HUES64 (cell line): ENCODE measurements at regions not wholly inside any gene's neighbourhood (a gene's known extent, or its start where the extent isn't known, plus 50 kb on each side); places are given as distances from the start of the nearest gene placed in this dataset.
"Not testable (repeated sequence)": the region's sequence is repeated elsewhere in the genome, so short reads cannot be mapped to it uniquely, and the experiment has no call there.

Experiments used
- H3K27ac ChIP-seq: 2 replicates; pipeline ENCODE4 v1.7.0; 2013; ENCODE audit warnings: low read depth, low read length, inconsistent platforms
- H3K27me3 ChIP-seq: 2 replicates; pipeline ENCODE4 v1.6.1; 2013; ENCODE audit warnings: mild to moderate bottlenecking, low read length; ENCODE audit not compliant: insufficient read depth
- H3K36me3 ChIP-seq: 2 replicates; pipeline ENCODE4 v1.6.1; 2013; ENCODE audit warnings: mild to moderate bottlenecking, low read length; ENCODE audit not compliant: insufficient read depth
- H3K4me1 ChIP-seq: 2 replicates; pipeline ENCODE4 v1.6.1; 2013; ENCODE audit warnings: mild to moderate bottlenecking, low read length, moderate library complexity; ENCODE audit not compliant: insufficient read depth
- H3K4me3 ChIP-seq: 2 replicates; pipeline ENCODE4 v1.5.1; 2013; ENCODE audit warnings: mild to moderate bottlenecking, low read length, moderate library complexity
- H3K9ac ChIP-seq: 2 replicates; pipeline ENCODE4 v1.6.1; 2013; ENCODE audit warnings: mild to moderate bottlenecking, low read depth, low read length
- H3K9me3 ChIP-seq: 2 replicates; pipeline ENCODE4 v1.6.1; 2013; ENCODE audit warnings: low read depth, low read length; ENCODE audit not compliant: insufficient read depth
- WGBS: fragments of 150-250, 120-280 bp; methylation state at CpG from one replicate; pipeline ENCODE4 v1.1.7; 2013; ENCODE audit warnings: missing lambda C conversion rate; 5-methylcytosine and 5-hydroxymethylcytosine counted together

DNA sequence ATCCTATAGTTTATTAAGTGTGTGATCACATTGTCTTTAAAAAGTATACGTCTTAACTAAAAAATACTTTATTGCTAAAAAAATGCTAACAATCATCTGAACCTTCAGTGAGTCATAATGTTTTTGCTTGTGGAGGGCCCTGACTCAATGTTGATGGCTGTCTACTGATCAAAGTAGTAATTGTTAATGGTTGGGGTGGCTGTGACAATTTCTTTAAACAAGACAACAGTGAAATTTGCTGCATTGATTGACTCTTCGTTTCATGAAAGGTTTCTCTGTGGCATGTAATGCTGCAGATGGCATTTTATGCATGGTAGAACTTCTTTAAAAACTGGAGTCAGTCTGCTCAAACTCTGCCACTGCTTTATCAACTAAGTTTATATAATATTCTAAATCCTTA, 101.4 kb upstream of the IL15 start:
- H3K9me3 ChIP-seq, result peaks cover 12% of the 10 kb centered on the region; the same call in 1 of the 2 replicates
- H3K9ac ChIP-seq, result no peak overlapping the region
- no peaks in the 10 kb centered on the region for H3K36me3 ChIP-seq
- no peaks in the 10 kb centered on the region for H3K27me3 ChIP-seq
- 78% methylated on average over 1 of the region's 2 CpGs for WGBS
- H3K27ac ChIP-seq, result no peak overlapping the region
- no peak overlapping the region for H3K4me3 ChIP-seq
- no peaks in the 10 kb centered on the region for H3K4me1 ChIP-seq

DNA sequence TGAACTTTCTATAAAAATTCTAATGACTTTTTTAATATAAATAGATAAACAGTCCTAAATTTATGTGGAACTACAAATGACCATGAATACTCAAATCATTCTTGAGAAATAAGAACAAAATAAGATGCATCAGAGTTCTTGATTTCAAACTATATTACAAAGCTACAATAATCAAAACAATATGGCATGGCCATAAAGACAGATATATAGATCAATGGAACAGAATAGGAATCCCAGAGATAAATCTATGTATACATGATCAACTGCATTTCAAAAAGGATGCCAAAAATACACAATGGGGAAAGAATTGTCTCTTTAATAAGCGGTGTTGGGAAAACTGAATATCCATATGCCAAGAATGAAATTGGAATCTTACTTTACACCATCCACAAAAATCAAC, 98.4 kb upstream of the IL15 start:
- Histone ChIP-seq H3K4me1 (no peaks in the 10 kb centered on the region), H3K27me3 (no peaks in the 10 kb centered on the region), H3K9me3 (peaks cover 10% of the 10 kb centered on the region; the same call in 1 of the 2 replicates), H3K36me3 (no peaks in the 10 kb centered on the region), H3K27ac (no peak overlapping the region), H3K4me3 (no peak overlapping the region), H3K9ac (no peak overlapping the region)
- WGBS, result 100% methylated on average over 1 of the region's 1 CpG

DNA sequence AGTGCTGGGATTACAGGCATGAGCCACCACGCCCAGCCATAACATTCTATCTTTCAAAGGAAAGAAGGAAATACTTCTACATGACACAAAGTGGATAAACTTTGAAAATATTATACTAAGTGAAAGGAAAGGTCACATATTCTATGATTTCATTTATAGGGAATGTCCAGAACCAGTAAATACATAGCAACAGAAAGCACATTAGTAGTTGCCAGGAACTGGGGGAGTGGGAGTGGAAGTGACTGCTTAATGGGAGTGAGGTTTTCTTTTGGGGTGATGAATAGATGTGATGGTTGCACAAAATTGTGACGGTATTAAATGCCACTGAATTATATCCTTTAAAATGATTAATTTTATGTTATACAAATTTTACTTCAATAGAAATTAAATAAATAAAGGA, 95.7 kb upstream of the IL15 start:
- Histone ChIP-seq H3K4me1 (no peaks in the 10 kb centered on the region), H3K27me3 (no peaks in the 10 kb centered on the region), H3K27ac (no peak overlapping the region), H3K9me3 (peaks cover 4% of the 10 kb centered on the region; the same call in 1 of the 2 replicates), H3K4me3 (no peak overlapping the region), H3K36me3 (no peaks in the 10 kb centered on the region), H3K9ac (no peak overlapping the region)
- WGBS, result no CpG with 5 or more reads among the region's 2 CpGs

- Histone ChIP-seq H3K9ac (no peak overlapping the region), H3K36me3 (no peaks in the 10 kb centered on the region), H3K4me3 (no peak overlapping the region), H3K27me3 (no peaks in the 10 kb centered on the region), H3K4me1 (no peaks in the 10 kb centered on the region), H3K27ac (no peak overlapping the region), H3K9me3 (peaks cover 4% of the 10 kb centered on the region; the same call in 1 of the 2 replicates)
- WGBS, result 100% methylated on average over 2 of the region's 2 CpGs
Observed at GRCh38 chr4:141541851-141542250, 94.5 kb upstream of the IL15 start.

GRCh38 chr4:141543176-141543575, 93.2 kb upstream of the IL15 start:
- H3K27ac ChIP-seq, result no peak overlapping the region
- H3K4me3 ChIP-seq, result no peak overlapping the region
- no peaks in the 10 kb centered on the region for H3K4me1 ChIP-seq
- H3K9ac ChIP-seq, result no peak overlapping the region
- H3K9me3 ChIP-seq, result no peaks in the 10 kb centered on the region
- H3K27me3 ChIP-seq, result no peaks in the 10 kb centered on the region
- WGBS, result 100% methylated on average over 1 of the region's 1 CpG
- H3K36me3 ChIP-seq, result no peaks in the 10 kb centered on the region

GRCh38 chr4:141543706-141544105, 92.7 kb upstream of the IL15 start:
- no peak overlapping the region for H3K4me3 ChIP-seq
- no peaks in the 10 kb centered on the region for H3K4me1 ChIP-seq
- no peaks in the 10 kb centered on the region for H3K36me3 ChIP-seq
- no peaks in the 10 kb centered on the region; the same call in 1 of the 2 replicates for H3K9me3 ChIP-seq
- no peaks in the 10 kb centered on the region for H3K27me3 ChIP-seq
- no peak overlapping the region for H3K9ac ChIP-seq
- 100% methylated on average over 1 of the region's 2 CpGs for WGBS
- no peak overlapping the region for H3K27ac ChIP-seq

DNA sequence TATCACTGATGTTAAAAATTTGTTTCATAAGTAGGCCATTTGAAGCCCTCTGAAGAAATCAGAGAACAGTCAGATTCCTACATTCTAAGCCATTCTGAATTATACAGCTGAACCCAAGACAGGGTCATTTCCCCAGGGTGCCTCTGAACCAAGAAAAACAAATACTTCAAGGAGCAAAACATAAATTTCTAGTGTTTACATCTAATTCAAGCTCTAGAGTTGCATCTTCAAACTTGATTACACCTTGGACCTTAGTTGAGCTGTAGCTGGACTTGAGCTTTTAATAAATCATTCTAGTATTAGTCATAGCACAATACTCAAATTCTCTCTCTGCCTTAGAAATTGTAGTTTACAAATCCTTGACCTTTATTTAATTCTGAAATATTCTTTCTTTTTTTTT, 87.6 kb upstream of the IL15 start:
- no peak overlapping the region for H3K27ac ChIP-seq
- no peak overlapping the region for H3K4me3 ChIP-seq
- no peak overlapping the region for H3K9ac ChIP-seq
- H3K36me3 ChIP-seq, result no peaks in the 10 kb centered on the region
- H3K4me1 ChIP-seq, result no peaks in the 10 kb centered on the region
- H3K27me3 ChIP-seq, result no peaks in the 10 kb centered on the region
- peaks cover 2% of the 10 kb centered on the region; the same call in 1 of the 2 replicates for H3K9me3 ChIP-seq

GRCh38 chr4:141560056-141560455, 76.3 kb upstream of the IL15 start:
- no peaks in the 10 kb centered on the region for H3K9me3 ChIP-seq
- no peak overlapping the region for H3K4me3 ChIP-seq
- H3K9ac ChIP-seq, result no peak overlapping the region
- H3K36me3 ChIP-seq, result no peaks in the 10 kb centered on the region
- WGBS, result 80% methylated on average over 1 of the region's 1 CpG
- no peaks in the 10 kb centered on the region for H3K4me1 ChIP-seq
- no peak overlapping the region for H3K27ac ChIP-seq
- H3K27me3 ChIP-seq, result no peaks in the 10 kb centered on the region

- Histone ChIP-seq H3K27me3 (no peaks in the 10 kb centered on the region), H3K9ac (no peak overlapping the region), H3K4me1 (no peaks in the 10 kb centered on the region), H3K27ac (no peak overlapping the region), H3K36me3 (no peaks in the 10 kb centered on the region), H3K9me3 (no peaks in the 10 kb centered on the region), H3K4me3 (no peak overlapping the region)
- 97% methylated on average over 2 of the region's 2 CpGs for WGBS
Observed at GRCh38 chr4:141562649-141563048, 73.7 kb upstream of the IL15 start.

- no peaks in the 10 kb centered on the region for H3K4me1 ChIP-seq
- no peaks in the 10 kb centered on the region for H3K9me3 ChIP-seq
- H3K27ac ChIP-seq, result no peak overlapping the region
- H3K4me3 ChIP-seq, result no peak overlapping the region
- H3K27me3 ChIP-seq, result no peaks in the 10 kb centered on the region
- H3K36me3 ChIP-seq, result no peaks in the 10 kb centered on the region
- H3K9ac ChIP-seq, result no peak overlapping the region
Observed at GRCh38 chr4:141563723-141564122, 72.7 kb upstream of the IL15 start.

- H3K27ac ChIP-seq, H3K9me3 ChIP-seq, H3K4me1 ChIP-seq, H3K27me3 ChIP-seq, H3K36me3 ChIP-seq, H3K4me3 ChIP-seq, H3K9ac ChIP-seq: not testable (repeated sequence)
- WGBS, result 95% methylated on average over 15 of the region's 15 CpGs
Observed at GRCh38 chr4:141564961-141565360, 71.4 kb upstream of the IL15 start.

DNA sequence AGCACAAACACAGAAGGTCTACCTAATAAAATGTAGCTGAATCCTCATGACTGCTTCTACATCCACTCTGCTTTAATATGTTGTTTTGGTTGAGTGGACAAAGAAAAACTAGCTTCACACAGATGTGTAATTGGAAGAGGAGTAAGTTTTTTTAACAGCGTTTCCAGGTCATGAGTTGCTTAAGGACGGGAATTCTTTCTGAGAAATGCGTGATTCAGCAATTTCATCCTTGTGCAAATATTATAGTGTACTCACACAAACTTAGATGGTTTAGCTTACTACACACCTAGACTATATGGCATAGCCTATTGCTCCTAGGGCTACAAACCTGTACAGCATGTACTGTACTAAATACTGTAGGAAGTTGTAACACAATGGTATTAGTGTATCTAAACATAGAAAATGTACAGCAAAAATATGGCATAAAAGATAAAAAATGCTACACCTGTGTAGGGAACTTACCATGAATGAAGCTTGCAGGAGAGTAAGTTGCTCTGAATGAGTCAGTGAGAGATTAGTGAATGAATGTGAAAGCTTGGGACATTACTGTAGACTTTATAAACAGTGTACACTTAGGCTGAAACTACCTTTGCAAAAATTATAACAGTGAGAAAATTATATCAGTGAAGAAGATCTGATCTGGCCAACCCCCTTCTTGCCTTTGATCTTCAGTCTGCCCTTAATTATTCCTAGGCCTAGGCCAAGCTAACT, 70.8 kb upstream of the IL15 start:
- H3K4me3 ChIP-seq, result no peak overlapping the region
- H3K4me1 ChIP-seq, result no peaks in the 10 kb centered on the region
- no peak overlapping the region for H3K27ac ChIP-seq
- no peak overlapping the region for H3K9ac ChIP-seq
- no peaks in the 10 kb centered on the region for H3K9me3 ChIP-seq
- no peaks in the 10 kb centered on the region for H3K36me3 ChIP-seq
- WGBS, result 94% methylated on average over 3 of the region's 3 CpGs
- no peaks in the 10 kb centered on the region for H3K27me3 ChIP-seq
